ENCODE measurements at regions not wholly inside any gene's neighbourhood (a gene's known extent, or its start where the extent isn't known, plus 50 kb on each side); places are given as distances from the start of the nearest gene placed in this dataset.

- DNase-seq: no peak
Observed at GRCh38 chr7:110076194-110076593, 1014.7 kb upstream of the LRRN3 start.

GRCh38 chr7:110084181-110084807, 1006.6 kb upstream of the LRRN3 start:
- DNase-seq: no peak

- no peak for DNase-seq
Observed at GRCh38 chr7:110090110-110090820, 1000.7 kb upstream of the LRRN3 start.

GRCh38 chr7:110095372-110096052, 995.4 kb upstream of the LRRN3 start:
- no peak for DNase-seq

GRCh38 chr7:110104243-110104642, 986.7 kb upstream of the LRRN3 start:
- no peak for DNase-seq

- DNase-seq: peak; percentile 83
Observed at GRCh38 chr7:110105307-110105706, 985.6 kb upstream of the LRRN3 start.

- DNase-seq: no peak
Observed at GRCh38 chr7:110105840-110106239, 985.1 kb upstream of the LRRN3 start.

GRCh38 chr7:110119883-110120581, 970.9 kb upstream of the LRRN3 start:
- no peak for DNase-seq

- DNase-seq: no peak
Observed at GRCh38 chr7:110129159-110129558, 961.8 kb upstream of the LRRN3 start.

- DNase-seq: peak; percentile 17
Observed at GRCh38 chr7:110130669-110131068, 960.3 kb upstream of the LRRN3 start.

- DNase-seq: no peak
Observed at GRCh38 chr7:110131344-110131743, 959.6 kb upstream of the LRRN3 start.

GRCh38 chr7:110139056-110139455, 951.9 kb upstream of the LRRN3 start:
- DNase-seq: no peak

- no peak for DNase-seq
Observed at GRCh38 chr7:110142939-110143526, 947.9 kb upstream of the LRRN3 start.

- no peak for DNase-seq
Observed at GRCh38 chr7:110144599-110144998, 946.3 kb upstream of the LRRN3 start.

GRCh38 chr7:110148054-110148453, 942.9 kb upstream of the LRRN3 start:
- no peak for DNase-seq

GRCh38 chr7:110153222-110153621, 937.7 kb upstream of the LRRN3 start:
- DNase-seq: no peak

- DNase-seq: no peak
Observed at GRCh38 chr7:110156511-110156910, 934.4 kb upstream of the LRRN3 start.

GRCh38 chr7:110157631-110158362, 933.1 kb upstream of the LRRN3 start:
- DNase-seq: no peak

- DNase-seq: no peak
Observed at GRCh38 chr7:110168010-110168409, 922.9 kb upstream of the LRRN3 start.

GRCh38 chr7:110170841-110171240, 920.1 kb upstream of the LRRN3 start:
- DNase-seq: peak; percentile 1

- DNase-seq: no peak
Observed at GRCh38 chr7:110177463-110177862, 913.5 kb upstream of the LRRN3 start.

- no peak for DNase-seq
Observed at GRCh38 chr7:110179037-110179436, 911.9 kb upstream of the LRRN3 start.

All from NCI-H146 (cell line).